Astrocyte of the cerebellum (primary cell): ENCODE measurements at regions not wholly inside any gene's neighbourhood (a gene's known extent, or its start where the extent isn't known, plus 50 kb on each side); places are given as distances from the start of the nearest gene placed in this dataset.

ENCODE experiments used
- DNase-seq: peaks from one replicate; pipeline ENCODE4 v3.0.0-alpha.2; 2011; ENCODE audit warnings: low read depth
- H3K4me3 ChIP-seq: 2 replicates; pipeline ENCODE4 v1.5.1; 2011; ENCODE audit warnings: mild to moderate bottlenecking, low read depth, low read length, moderate library complexity
- in situ Hi-C: cut with HindIII; loops from 2 replicates; pipeline ENCODE4 v1.10.0; 2017; ENCODE audit warnings: low sequenced_read_pairs
- TF ChIP-seq, protein P1 (sequence below): IDR thresholded peaks from 2 replicates; pipeline ENCODE4 v1.5.1; 2012; ENCODE audit warnings: low read length, low read depth, moderate library complexity, mild to moderate bottlenecking; ENCODE audit errors: missing control alignments

DNA sequence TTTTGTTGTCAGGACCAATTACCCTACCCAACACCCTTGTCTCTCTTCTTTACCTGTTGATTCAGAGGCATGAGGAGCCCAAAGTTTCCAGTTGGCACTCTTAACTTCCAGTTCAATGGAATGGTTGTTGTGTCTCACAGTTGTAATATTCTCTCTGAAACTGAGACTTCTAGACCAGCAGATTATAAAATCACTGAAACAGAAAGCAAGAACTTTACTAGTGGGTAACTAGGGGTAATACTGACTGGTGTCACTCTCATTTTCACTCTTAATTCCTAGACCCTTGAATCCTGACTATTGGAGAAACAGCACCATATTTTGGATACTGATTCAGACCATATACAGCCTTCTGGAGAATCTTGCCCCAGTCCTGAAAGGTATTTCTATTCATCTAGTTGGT is 140.2 kb upstream of the MMS22L start:
- H3K4me3 ChIP-seq: no peak overlapping the region
- in situ Hi-C loops: no loop called here
- no peak for DNase-seq
- TF ChIP-seq, protein P1, sequence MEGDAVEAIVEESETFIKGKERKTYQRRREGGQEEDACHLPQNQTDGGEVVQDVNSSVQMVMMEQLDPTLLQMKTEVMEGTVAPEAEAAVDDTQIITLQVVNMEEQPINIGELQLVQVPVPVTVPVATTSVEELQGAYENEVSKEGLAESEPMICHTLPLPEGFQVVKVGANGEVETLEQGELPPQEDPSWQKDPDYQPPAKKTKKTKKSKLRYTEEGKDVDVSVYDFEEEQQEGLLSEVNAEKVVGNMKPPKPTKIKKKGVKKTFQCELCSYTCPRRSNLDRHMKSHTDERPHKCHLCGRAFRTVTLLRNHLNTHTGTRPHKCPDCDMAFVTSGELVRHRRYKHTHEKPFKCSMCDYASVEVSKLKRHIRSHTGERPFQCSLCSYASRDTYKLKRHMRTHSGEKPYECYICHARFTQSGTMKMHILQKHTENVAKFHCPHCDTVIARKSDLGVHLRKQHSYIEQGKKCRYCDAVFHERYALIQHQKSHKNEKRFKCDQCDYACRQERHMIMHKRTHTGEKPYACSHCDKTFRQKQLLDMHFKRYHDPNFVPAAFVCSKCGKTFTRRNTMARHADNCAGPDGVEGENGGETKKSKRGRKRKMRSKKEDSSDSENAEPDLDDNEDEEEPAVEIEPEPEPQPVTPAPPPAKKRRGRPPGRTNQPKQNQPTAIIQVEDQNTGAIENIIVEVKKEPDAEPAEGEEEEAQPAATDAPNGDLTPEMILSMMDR: no peak

DNA sequence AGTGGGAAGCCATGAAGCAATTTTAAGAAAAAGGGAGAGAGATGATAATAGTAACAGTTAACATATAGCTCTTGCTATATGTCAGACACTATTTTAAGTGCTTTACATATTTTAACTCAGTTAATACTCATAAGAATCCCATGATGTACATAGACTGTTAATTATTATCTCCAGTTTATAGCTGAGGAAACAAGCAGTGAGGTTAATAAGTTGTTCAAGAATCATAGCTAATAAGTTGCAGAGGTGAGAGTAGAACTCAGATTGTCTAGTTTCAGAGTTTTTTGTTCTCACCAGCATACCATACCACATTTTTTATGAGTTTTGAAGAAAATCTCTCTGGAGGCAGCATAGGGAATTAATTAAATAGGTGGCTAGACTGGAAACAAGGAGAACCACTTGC is 144.6 kb upstream of the MMS22L start:
- no peak overlapping the region for H3K4me3 ChIP-seq
- in situ Hi-C loops: no loop called here
- no peak for DNase-seq
- TF ChIP-seq, protein P1: no peak

DNA sequence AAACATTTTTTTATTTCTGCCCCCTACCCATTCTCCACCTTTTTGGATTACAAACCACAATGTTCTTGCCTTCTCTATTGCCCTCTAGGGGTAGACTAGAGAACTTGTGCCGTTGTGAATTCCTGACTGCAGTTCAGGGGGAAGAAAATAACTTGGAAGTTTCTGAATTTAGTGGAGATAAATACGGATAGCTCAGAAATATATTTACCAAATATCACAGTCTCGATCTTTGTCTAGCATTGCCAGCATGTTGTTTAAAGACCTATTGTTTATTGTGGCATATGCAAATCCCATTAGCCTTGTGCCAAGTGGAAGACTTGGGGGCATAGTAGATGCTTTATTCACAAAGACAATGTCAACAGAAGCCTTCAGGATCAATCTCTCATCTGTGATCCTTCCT is 154.1 kb upstream of the MMS22L start:
- TF ChIP-seq, protein P1: peak; percentile 87
- no peak for DNase-seq
- in situ Hi-C loops: no loop called here
- H3K4me3 ChIP-seq: no peak overlapping the region

DNA sequence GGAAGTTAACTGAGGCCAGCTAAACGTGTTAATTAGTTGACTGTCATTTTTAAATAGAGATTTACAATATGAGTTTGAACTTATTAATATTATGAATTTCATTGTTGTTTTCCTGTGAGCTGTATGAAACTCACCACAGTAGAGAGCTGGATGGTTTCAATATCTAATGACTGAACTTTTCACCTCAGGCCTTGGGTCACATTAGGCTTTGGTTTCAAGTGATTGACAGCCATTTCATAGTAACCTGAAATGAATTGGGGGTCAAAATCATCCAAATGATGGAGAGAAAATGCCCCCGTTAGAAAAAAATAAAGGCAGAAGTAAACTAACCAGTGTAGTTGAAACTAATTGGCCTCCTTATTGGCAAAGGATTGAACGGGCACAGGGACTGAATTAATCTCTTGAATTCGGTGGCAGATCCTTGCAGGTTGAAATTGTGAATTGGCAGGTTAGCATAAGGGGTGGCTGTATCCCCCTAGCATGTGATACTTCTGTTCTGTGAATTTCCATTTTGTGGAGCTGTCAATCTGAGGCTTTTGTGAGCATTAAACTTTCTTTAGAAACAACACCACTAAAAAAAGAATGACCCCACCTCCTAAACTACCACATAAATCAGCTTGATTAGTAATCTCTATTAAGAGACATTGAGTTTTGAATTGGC is 155.1 kb upstream of the MMS22L start:
- H3K4me3 ChIP-seq: no peak overlapping the region
- in situ Hi-C loops: no loop called here
- TF ChIP-seq, protein P1: no peak
- DNase-seq: no peak

DNA sequence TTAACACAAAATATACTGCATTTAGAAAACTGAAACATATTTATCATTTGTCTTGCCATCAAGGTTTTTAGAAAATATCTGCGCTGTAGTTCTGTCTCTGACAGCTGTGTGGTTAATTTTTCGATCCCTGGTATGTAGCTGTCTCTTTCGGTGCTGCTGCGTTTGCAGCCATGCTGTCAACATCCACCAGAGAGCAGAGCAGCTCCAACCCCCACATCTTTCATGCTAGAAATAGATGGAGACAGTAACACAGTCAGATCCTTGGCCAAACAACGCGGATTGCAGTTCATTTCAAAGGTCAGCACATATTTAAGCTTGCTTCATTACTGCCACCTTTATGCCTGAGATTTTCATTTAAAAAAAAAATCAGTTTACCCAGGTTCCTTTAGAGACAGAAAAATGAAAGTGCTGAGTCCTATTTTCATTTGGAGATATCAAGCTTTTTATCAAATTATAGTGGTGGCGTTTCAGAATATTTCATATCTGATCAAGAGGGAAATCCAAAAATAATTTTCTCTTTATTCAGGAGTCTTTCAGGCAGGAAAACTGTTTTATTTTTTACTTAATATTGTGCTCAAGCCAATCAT is 157.7 kb upstream of the MMS22L start:
- TF ChIP-seq, protein P1: peak; percentile 79
- no peak for DNase-seq
- in situ Hi-C loops: no loop called here
- H3K4me3 ChIP-seq: no peak overlapping the region

DNA sequence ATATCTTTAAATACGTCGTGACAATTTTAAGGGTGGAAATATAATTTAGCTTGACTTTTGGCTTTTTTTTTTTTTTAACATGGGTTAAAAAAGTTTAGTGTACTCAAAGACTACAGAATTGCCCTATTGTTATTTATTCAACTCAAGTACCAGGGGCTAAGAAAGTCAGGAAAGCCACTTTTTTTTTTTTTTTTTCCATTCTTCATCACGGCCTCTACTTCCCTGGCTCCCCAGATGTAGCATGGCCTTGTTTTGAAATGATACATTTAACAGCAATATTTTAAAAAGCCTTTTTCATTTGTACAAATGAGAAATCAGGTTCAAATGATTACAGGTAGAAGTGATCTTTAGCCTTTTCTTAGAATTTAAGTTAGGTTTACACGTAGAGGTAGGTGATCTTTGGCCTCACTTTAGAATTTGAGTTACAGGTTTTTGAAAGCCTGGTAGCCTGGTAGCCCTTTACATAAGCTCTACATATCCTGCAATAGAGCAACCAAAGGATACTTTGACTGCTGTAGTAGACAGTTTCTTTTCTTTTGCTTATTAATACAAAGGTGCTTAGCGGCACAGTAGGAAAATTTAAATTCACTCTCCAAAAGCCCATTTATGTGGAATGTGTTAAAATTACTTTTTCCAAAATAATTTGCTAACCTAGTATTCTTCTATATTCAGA is 160.5 kb upstream of the MMS22L start:
- no peak overlapping the region for H3K4me3 ChIP-seq
- TF ChIP-seq, protein P1: no peak
- in situ Hi-C loops: no loop called here
- DNase-seq: no peak
